IPS DF 4.7 (cell line): ENCODE measurements at regions not wholly inside any gene's neighbourhood (a gene's known extent, or its start where the extent isn't known, plus 50 kb on each side); places are given as distances from the start of the nearest gene placed in this dataset.

Experiments used
- DNase-seq: peaks from one replicate; pipeline ENCODE4 v3.0.0-alpha.2; 2013; ENCODE audit warnings: low spot score; ENCODE audit errors: extremely low read depth

- no peak for DNase-seq
Observed at GRCh38 chr21:41594268-41594667, 86.3 kb upstream of the TMPRSS2 start.

DNA sequence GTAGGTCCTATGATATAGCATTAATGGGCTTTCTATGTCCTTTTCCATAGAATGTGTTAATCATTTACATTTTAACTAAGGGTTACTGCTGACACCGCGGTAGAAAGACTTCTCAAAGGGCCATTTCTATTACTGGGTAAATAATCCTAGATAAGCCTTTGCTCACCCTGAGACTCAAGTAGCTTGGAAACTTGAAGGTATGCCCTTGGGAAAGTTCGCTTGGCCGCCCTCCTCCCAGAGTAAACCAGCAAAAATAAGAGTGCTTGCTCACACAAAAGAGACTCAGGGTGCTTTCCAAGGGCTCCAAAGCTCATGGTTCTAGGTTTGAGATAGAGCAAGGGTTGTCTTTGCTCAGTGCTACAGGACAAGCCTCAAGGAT is 85.8 kb upstream of the TMPRSS2 start:
- DNase-seq: no peak

DNA sequence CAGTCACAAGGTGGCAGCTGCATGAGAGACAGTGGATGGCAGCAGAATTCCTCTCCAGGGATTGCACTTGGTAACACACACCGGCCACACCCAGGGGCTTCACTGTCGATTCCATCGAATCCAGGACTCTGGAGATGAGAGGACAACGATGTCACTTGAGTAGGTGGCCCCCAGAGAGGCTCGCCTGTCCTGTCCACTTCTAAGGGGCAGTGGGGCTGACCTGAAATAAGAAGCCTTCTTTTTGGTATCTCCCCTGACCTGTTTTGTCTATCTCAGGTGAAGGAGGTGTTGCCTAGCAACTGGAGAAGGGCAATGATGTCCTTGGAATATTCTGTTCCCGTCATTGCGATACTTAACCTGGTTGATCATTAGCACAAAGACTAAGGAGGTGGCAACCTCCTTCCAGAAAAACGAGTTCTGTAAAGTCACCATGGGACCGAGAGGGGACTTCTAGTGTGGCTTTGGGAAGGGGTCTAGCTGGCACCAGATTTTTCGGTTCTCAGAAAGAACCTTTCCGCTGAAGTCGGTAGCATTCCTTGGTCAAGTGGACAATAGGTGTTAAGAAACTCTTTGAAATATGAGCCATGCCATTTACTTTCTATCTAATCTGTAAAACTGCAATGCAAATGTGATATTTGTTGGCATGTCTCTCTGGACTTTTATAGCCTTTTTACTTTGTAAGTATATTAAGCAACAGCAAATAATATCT is 85.2 kb upstream of the TMPRSS2 start:
- no peak for DNase-seq

- no peak for DNase-seq
Observed at GRCh38 chr21:41589620-41590175, 81.7 kb upstream of the TMPRSS2 start.

DNA sequence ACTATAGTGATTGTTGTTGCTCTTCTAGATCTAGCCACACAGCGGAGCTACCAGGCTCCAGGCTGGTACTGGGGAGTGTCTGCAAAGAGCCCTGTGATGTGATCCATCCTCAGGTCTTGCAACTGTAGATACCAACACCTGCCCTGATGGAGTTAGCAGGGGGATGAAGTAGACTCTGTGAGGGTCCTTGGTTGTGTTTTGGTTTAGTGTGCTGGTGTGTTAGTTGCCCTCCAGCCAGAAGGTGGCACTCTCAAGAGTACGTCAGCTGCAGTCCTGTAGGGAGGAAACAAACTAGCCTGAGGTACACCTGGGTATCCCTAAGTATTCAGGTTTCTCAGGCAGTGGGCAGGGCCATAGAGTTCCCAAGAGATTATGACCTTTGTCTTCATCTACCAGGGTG is 81.2 kb upstream of the TMPRSS2 start:
- no peak for DNase-seq

GRCh38 chr21:41585199-41585994 is 77.4 kb upstream of the TMPRSS2 start:
- DNase-seq: no peak

DNA sequence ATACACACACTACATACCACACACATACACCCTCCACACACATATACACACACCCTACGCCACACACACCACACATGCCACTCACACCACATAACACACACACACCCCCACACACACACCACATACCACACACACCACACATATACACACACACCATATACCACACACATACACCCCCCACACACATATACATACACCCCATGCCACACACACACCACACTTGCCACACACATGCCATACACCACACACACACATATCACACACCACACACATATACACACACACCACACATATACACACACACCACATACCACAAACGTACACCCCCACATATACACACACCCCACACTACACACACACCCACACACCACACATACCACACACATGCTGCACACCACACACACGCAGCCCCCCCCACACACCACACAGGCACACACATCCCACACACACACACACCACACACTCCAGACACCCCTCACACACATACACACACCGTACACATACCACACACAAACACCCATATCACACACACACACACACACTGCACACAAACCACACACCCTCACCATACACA is 76.7 kb upstream of the TMPRSS2 start:
- no peak for DNase-seq

GRCh38 chr21:41583274-41583790 is 75.4 kb upstream of the TMPRSS2 start:
- no peak for DNase-seq

DNA sequence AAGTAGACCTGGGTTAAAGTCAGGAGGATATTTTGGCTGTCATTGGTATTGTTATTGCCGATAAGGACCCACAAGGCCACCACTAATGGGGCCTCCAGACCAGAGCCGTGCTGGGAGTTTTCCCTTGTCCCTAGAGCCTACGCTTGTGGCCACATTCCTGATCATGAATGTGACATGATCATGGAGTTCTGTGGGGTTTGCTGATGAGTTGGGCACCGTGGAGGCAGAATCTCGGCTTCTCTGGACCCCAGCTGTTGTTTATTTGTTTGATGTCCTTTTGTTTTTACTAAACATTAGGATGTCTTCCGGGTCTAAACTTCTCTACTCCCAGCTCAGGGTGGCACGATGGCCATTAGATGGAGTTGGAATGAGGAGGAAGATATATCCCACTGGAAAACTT is 74.9 kb upstream of the TMPRSS2 start:
- DNase-seq: no peak

DNA sequence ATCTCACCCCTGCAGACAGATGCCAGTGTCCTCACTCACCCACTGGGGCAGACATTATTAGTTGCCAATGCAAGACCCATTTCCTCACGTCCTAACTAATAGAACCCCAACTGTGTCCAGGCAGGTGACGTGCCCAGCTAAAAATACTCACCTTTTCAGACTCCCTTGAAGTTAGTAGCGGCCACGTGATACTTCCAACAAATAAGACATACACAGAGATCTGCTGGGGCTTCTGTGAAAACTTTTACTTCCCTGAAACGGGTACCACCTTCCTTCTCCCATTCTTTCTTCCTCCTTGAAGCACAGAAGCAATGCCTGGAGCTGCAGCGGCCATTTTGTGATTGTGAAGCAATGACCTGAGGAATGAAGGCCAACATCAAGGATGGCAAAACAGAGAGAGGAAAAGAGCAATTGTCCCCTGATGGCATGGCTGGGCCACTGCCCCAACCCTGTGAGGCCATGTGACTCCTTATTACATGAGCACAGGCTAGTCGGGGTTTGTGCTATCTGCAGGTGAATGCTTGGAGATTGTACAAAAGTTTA is 74.4 kb upstream of the TMPRSS2 start:
- no peak for DNase-seq

DNA sequence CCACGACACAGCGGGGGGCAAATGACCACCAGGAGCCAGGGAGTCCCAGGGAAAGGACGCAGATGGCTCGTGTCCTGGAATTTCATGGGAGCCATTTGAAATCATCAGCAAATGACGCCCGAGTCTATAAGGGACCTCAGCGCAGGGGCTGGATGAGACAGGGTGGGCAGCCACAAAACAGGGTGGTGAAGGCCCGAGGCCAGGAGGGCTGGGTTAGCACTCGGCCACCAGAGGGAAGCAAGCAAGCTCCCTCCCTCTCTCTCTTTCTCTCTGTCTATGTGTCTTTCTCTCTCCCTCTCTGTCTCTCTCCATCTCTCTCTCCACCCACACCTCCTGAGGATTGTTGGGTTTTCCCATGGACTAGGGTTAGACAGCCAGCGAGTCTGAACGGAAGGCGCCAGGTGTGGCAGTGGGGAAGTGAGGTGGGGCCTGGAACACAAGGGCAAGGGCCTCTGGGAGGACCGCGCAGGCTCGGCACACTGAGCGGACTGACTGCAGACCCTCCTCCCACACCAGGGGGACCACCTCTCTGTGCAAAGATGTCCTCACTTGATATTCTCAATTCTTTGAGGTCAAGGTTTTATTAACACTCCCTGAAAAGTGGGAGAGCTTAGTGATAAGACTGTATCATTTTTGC is 73.8 kb upstream of the TMPRSS2 start:
- no peak for DNase-seq

DNA sequence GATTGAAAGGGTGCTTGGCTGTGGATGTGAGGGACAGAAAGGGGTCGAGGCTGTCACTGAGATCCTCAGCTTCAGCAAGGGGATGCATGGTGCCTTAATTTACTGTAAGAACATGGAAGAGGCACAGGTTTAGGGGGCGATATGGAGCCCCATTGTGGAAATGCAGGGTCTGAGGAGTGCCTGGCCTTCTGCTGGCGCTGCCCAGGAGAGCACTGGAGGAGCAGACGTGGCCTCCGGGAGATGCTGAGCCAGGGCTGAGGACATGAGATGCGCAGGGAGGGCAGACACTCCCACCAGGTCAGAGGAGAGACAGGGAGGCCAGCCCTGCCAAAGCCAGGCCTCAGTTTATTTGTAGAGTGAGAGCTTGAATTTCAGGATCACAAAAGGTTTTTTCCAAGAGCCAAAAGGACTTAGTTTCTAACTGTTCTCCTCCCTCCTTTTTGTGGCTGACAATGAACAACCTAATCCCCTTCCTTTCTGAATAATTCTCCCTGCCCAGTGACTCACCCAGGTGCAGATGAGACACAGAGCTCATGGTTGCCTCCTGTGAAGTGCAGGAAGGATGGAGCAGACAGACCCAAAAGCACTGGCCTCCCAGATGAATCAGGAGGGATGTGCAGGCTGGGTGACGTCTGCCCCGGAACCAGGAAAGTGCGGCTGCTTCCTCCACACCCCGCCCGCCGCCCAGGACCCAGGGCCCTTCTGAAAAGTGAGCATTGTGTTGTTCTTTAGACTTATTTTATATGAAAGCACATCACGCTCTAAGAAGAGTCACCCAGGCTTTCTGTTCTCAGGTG is 73.0 kb upstream of the TMPRSS2 start:
- no peak for DNase-seq

GRCh38 chr21:41579692-41580091 is 71.7 kb upstream of the TMPRSS2 start:
- DNase-seq: no peak

DNA sequence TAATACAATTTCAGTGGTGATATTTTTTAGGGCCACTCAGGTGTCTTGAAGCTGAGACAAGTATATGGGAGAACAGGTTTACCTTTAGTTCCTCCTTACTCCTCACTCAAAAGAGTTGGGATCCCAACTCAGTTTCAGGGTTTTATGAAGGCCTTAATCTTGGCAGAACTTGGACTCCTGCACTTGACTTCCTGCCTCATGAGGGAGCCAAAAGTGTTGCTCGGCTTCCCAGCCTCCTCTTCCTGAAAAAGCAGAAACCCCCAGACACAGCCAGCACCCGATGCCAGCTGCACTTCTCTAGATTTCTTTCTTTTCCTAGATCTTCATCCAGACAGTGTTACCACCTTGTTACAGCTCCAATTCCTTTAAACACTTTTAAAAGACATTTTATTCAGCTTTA is 70.8 kb upstream of the TMPRSS2 start:
- no peak for DNase-seq

GRCh38 chr21:41578083-41578482 is 70.1 kb upstream of the TMPRSS2 start:
- no peak for DNase-seq

- DNase-seq: no peak
Observed at GRCh38 chr21:41576013-41576615, 68.2 kb upstream of the TMPRSS2 start.

GRCh38 chr21:41573902-41574690 is 66.1 kb upstream of the TMPRSS2 start:
- no peak for DNase-seq

GRCh38 chr21:41571938-41572510 is 64.1 kb upstream of the TMPRSS2 start:
- no peak for DNase-seq

GRCh38 chr21:41570791-41571355 is 62.9 kb upstream of the TMPRSS2 start:
- DNase-seq: no peak
